ENCODE measurements at regions not wholly inside any gene's neighbourhood (a gene's known extent, or its start where the extent isn't known, plus 50 kb on each side); places are given as distances from the start of the nearest gene placed in this dataset.

- no peak for DNase-seq (ENCODE audit: low spot score)
- TF ChIP-seq, protein P1, sequence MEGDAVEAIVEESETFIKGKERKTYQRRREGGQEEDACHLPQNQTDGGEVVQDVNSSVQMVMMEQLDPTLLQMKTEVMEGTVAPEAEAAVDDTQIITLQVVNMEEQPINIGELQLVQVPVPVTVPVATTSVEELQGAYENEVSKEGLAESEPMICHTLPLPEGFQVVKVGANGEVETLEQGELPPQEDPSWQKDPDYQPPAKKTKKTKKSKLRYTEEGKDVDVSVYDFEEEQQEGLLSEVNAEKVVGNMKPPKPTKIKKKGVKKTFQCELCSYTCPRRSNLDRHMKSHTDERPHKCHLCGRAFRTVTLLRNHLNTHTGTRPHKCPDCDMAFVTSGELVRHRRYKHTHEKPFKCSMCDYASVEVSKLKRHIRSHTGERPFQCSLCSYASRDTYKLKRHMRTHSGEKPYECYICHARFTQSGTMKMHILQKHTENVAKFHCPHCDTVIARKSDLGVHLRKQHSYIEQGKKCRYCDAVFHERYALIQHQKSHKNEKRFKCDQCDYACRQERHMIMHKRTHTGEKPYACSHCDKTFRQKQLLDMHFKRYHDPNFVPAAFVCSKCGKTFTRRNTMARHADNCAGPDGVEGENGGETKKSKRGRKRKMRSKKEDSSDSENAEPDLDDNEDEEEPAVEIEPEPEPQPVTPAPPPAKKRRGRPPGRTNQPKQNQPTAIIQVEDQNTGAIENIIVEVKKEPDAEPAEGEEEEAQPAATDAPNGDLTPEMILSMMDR (IDR thresholded peaks at IDR 0.05; ENCODE audit: borderline replicate concordance, control extremely low read depth, extremely low read depth, insufficient read depth, missing control alignments) = no peak
- in situ Hi-C loops (cut with MboI; ENCODE audit: low sequenced_read_pairs, unreplicated experiment) = no loop called here
Observed at GRCh38 chr2:30371028-30371689, 75.9 kb upstream of the LCLAT1 start.

DNA sequence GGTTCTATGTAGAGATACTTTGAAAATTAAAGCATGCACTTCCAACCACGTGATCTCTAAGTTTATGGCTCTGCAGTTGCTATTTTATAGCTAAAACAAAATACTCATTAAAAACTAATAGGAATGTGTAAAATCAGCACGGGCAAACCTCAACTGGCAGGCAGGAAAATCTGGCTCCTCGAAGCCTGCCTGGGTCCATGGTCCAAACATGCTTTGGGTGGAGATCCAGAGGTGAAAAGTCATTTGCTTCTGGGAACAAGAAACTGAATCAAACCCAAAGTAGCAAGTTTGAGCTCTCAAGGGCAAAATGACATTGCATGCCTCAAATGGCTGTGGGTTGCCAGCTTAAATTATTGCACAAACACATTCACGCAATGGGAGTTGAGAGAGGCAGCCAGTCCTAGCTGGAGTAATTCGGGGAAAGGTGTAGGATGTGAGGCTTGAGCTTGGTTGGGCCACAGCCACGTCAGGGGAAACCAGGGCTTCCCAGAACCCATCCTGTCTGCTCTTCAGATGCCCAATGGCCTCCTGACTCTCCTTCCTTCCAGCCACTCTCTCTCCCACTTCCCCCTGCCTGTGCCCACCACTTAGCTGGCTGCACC, 75.2 kb upstream of the LCLAT1 start:
- in situ Hi-C loops (cut with MboI; ENCODE audit: low sequenced_read_pairs, unreplicated experiment) = no loop called here
- DNase-seq (ENCODE audit: low spot score) = no peak
- TF ChIP-seq, protein P1 (IDR thresholded peaks at IDR 0.05; ENCODE audit: borderline replicate concordance, control extremely low read depth, extremely low read depth, insufficient read depth, missing control alignments) = no peak

- in situ Hi-C loops (cut with MboI; ENCODE audit: low sequenced_read_pairs, unreplicated experiment) = no loop called here
- TF ChIP-seq, protein P1 (IDR thresholded peaks at IDR 0.05; ENCODE audit: borderline replicate concordance, control extremely low read depth, extremely low read depth, insufficient read depth, missing control alignments) = no peak
- DNase-seq (ENCODE audit: low spot score) = no peak
Observed at GRCh38 chr2:30372826-30373225, 74.2 kb upstream of the LCLAT1 start.

- in situ Hi-C loops (cut with MboI; ENCODE audit: low sequenced_read_pairs, unreplicated experiment) = no loop called here
- TF ChIP-seq, protein P1 (IDR thresholded peaks at IDR 0.05; ENCODE audit: borderline replicate concordance, control extremely low read depth, extremely low read depth, insufficient read depth, missing control alignments) = no peak
- DNase-seq (ENCODE audit: low spot score) = no peak
Observed at GRCh38 chr2:30373881-30374302, 73.2 kb upstream of the LCLAT1 start.

GRCh38 chr2:30374380-30374779, 72.7 kb upstream of the LCLAT1 start:
- no peak for DNase-seq (ENCODE audit: low spot score)
- in situ Hi-C loops (cut with MboI; ENCODE audit: low sequenced_read_pairs, unreplicated experiment) = no loop called here
- TF ChIP-seq, protein P1 (IDR thresholded peaks at IDR 0.05; ENCODE audit: borderline replicate concordance, control extremely low read depth, extremely low read depth, insufficient read depth, missing control alignments) = no peak

GRCh38 chr2:30375915-30376314, 71.1 kb upstream of the LCLAT1 start:
- no peak for DNase-seq (ENCODE audit: low spot score)
- TF ChIP-seq, protein P1 (IDR thresholded peaks at IDR 0.05; ENCODE audit: borderline replicate concordance, control extremely low read depth, extremely low read depth, insufficient read depth, missing control alignments) = no peak
- in situ Hi-C loops (cut with MboI; ENCODE audit: low sequenced_read_pairs, unreplicated experiment) = no loop called here

All from GM13976 (cell line).